ENCODE measurements at regions not wholly inside any gene's neighbourhood (a gene's known extent, or its start where the extent isn't known, plus 50 kb on each side); places are given as distances from the start of the nearest gene placed in this dataset.

DNA sequence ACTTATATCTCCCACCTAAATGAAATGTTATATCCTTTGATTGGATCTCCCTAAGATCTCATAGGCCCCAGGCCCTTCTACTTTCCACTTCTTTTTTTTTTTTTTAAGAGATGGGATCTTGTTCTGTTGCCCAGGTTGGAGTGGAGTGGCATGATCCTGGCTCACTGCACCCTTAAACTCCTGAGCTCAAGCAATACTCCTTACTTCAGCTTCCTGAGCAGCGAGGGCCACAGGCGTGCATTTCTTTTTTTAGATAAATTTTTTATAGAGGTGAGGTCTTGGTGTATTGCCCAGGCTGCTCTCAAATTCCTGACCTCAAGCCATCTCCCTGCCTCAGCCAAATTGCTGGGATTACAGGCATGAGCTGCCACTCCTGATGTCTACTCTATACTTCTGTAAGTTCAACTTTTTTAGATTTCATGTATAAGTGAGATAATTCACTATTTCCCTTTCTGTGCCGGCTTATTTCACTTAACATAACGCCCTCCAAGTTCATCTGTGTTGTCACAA lies 987.5 kb upstream of the NCAM2 start:
- Histone ChIP-seq H3K27ac (no peak overlapping the region), H3K4me3 (no peak overlapping the region), H3K9me3 (no peaks in the 10 kb centered on the region), H3K4me1 (no peaks in the 10 kb centered on the region), H3K36me3 (no peaks in the 10 kb centered on the region), H3K27me3 (no peaks in the 10 kb centered on the region)
- TF ChIP-seq, protein P1, sequence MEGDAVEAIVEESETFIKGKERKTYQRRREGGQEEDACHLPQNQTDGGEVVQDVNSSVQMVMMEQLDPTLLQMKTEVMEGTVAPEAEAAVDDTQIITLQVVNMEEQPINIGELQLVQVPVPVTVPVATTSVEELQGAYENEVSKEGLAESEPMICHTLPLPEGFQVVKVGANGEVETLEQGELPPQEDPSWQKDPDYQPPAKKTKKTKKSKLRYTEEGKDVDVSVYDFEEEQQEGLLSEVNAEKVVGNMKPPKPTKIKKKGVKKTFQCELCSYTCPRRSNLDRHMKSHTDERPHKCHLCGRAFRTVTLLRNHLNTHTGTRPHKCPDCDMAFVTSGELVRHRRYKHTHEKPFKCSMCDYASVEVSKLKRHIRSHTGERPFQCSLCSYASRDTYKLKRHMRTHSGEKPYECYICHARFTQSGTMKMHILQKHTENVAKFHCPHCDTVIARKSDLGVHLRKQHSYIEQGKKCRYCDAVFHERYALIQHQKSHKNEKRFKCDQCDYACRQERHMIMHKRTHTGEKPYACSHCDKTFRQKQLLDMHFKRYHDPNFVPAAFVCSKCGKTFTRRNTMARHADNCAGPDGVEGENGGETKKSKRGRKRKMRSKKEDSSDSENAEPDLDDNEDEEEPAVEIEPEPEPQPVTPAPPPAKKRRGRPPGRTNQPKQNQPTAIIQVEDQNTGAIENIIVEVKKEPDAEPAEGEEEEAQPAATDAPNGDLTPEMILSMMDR (IDR thresholded peaks at IDR 0.05) = no peak
- peak in 5 of 8 donors; percentile 37 to 80 (median 39) for ATAC-seq
- 35 to 57% methylated on average over 4 of the region's 4 CpGs for WGBS, 2 donors
- DNase-seq = no peak
- intact Hi-C loops (cut with DNase I) = no loop called here

DNA sequence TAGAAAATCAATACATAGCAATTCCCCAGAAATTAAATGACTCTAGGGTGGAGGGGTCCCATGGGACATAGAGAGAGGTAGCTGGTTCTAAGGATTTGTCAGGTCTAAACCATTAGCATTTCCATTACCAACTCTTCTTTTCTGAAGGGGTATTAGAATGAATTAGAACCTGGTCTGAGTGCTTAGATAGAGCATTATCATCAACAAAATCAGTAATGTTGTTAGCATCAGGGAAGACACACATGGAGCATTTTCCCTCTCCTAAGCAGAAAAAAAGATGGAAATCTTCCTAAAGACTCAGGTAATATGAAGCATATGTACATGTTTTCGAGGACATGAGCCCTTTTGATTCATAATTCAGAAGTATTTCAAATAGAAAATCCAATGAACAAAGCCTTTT lies 984.4 kb upstream of the NCAM2 start:
- Histone ChIP-seq H3K27me3 (no peaks in the 10 kb centered on the region), H3K27ac (no peak overlapping the region), H3K4me3 (no peak overlapping the region), H3K36me3 (no peaks in the 10 kb centered on the region), H3K4me1 (no peaks in the 10 kb centered on the region), H3K9me3 (no peaks in the 10 kb centered on the region)
- DNase-seq = no peak
- WGBS, 2 donors = 67 to 70% methylated on average over 1 of the region's 1 CpG
- intact Hi-C loops (cut with DNase I) = no loop called here
- no peak for ATAC-seq
- TF ChIP-seq, protein P1 (IDR thresholded peaks at IDR 0.05) = no peak

DNA sequence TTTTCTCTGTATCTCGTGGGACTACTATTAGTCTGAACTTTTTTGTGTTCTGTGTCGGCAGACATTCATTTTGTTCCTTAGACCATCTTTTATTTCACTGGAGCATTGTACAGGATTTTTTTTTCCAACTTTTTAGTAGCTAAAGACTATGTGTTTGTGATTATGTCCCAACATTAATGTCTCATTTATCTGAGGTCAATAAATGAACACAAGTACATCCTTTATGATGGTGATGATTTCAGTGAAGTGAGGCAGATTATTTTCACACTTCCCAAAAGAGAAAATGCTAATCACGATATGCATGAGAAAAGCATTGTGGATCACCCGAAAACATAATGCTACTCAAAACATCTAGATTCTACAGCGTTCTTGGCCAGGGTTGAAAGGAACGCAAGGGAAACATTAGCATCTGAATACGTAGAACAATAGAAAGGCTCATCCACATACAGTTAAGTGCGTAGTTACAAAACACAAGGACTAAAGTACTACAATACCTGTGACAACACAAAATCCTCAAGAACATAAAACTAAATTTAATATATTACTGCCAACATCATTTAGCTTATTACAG lies 981.7 kb upstream of the NCAM2 start:
- no peaks in the 10 kb centered on the region for H3K4me1 ChIP-seq
- H3K27ac ChIP-seq = no peak overlapping the region
- WGBS, 2 donors = 84 to 85% methylated on average over 8 of the region's 8 CpGs
- no peak overlapping the region for H3K4me3 ChIP-seq
- ATAC-seq (no peak), DNase-seq (no peak)
- intact Hi-C loops (cut with DNase I) = no loop called here
- TF ChIP-seq, protein P1 (IDR thresholded peaks at IDR 0.05) = no peak
- H3K27me3 ChIP-seq = no peaks in the 10 kb centered on the region
- H3K36me3 ChIP-seq = no peaks in the 10 kb centered on the region
- H3K9me3 ChIP-seq = peaks cover 0 to 5% (median 0%) of the 10 kb centered on the region in 11 donors

GRCh38 chr21:20020026-20020425 lies 978.2 kb upstream of the NCAM2 start:
- no peak for ATAC-seq
- no peak overlapping the region for H3K4me3 ChIP-seq
- H3K27me3 ChIP-seq = no peaks in the 10 kb centered on the region
- no peaks in the 10 kb centered on the region for H3K4me1 ChIP-seq
- H3K36me3 ChIP-seq = no peaks in the 10 kb centered on the region
- H3K27ac ChIP-seq = no peak overlapping the region
- WGBS, 2 donors = 75 to 79% methylated on average over 6 of the region's 6 CpGs
- TF ChIP-seq, protein P1 (IDR thresholded peaks at IDR 0.05) = no peak
- intact Hi-C loops (cut with DNase I) = no loop called here
- H3K9me3 ChIP-seq = peaks cover 0 to 5% (median 0%) of the 10 kb centered on the region in 11 donors
- no peak for DNase-seq
